ENCODE measurements at regions not wholly inside any gene's neighbourhood (a gene's known extent, or its start where the extent isn't known, plus 50 kb on each side); places are given as distances from the start of the nearest gene placed in this dataset.

GRCh38 chr15:48010316-48010715 is 110.5 kb upstream of the SLC24A5 start:
- Histone ChIP-seq H3K36me3 (no peaks in the 10 kb centered on the region), H3K4me1 (no peaks in the 10 kb centered on the region), H3K27ac (no peak overlapping the region), H3K27me3 (no peaks in the 10 kb centered on the region), H3K4me3 (no peak overlapping the region), H3K9me3 (no peaks in the 10 kb centered on the region)
- WGBS, 2 donors (ENCODE audit: low coverage in 1 of 2), result 50 to 69% methylated on average over 1 to 3 of the region's 4 CpGs
- TF ChIP-seq POLR2AphosphoS5 (IDR thresholded peaks at IDR 0.05) (no peak), CTCF (IDR thresholded peaks at IDR 0.05) (no peak)
- ATAC-seq, result no peak

DNA sequence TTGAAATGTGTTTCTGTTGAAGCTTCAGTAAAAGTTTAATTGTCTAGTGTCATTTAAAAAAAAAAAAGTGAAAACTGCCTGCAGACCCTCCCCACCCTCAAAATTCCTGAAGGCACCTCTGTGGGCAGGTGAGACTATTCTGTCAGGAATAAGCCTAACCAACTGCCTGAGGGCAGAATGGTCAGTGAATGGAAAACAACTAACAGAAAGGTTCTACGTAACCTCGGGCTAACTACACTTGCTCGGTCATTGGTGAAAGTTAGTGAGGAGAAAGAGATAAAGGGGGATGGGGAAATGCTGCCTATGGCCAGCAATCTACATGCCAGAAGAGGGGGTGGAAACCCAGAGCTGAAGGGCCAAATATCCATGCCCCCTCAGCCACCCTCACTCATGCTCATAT is 108.6 kb upstream of the SLC24A5 start:
- no peak for ATAC-seq
- H3K27ac ChIP-seq, result no peak overlapping the region
- no peaks in the 10 kb centered on the region for H3K4me1 ChIP-seq
- no peak overlapping the region for H3K4me3 ChIP-seq
- WGBS, 2 donors (ENCODE audit: low coverage in 1 of 2), result 92 to 93% methylated on average over 3 of the region's 3 CpGs
- H3K36me3 ChIP-seq, result no peaks in the 10 kb centered on the region
- TF ChIP-seq POLR2A (IDR thresholded peaks at IDR 0.05), result no peak
- TF ChIP-seq POLR2AphosphoS5 (IDR thresholded peaks at IDR 0.05), result no peak
- no peak for TF ChIP-seq CTCF (IDR thresholded peaks at IDR 0.05)
- no peak for TF ChIP-seq EP300 (IDR thresholded peaks at IDR 0.05)
- H3K27me3 ChIP-seq, result no peaks in the 10 kb centered on the region
- H3K9me3 ChIP-seq, result no peaks in the 10 kb centered on the region

DNA sequence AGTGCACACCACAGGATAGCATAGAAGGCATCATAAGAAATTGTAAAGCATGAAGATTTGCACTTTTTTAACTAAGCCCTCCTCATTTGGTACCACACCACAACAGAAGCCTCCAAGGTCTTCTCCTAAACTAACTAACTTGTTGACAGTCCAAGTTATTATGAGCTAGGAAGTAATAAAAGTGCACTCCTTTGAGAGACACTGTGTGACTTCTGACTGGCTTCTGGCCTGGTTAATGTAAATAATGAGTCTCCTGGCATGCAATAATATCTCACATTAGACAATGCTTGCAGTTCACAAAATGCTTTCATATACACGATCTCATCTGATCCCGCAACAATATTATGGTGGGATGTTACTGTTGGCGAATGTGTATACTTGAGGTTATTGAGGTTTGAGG is 103.9 kb upstream of the SLC24A5 start:
- WGBS, 2 donors (ENCODE audit: low coverage in 1 of 2), result 57 to 60% methylated on average over 2 to 3 of the region's 3 CpGs
- Histone ChIP-seq H3K27ac (no peak overlapping the region), H3K27me3 (no peaks in the 10 kb centered on the region), H3K36me3 (no peaks in the 10 kb centered on the region), H3K4me1 (no peaks in the 10 kb centered on the region), H3K4me3 (no peak overlapping the region), H3K9me3 (no peaks in the 10 kb centered on the region)
- TF ChIP-seq CTCF (IDR thresholded peaks at IDR 0.05) (no peak), EP300 (IDR thresholded peaks at IDR 0.05) (no peak), POLR2A (IDR thresholded peaks at IDR 0.05) (no peak), POLR2AphosphoS5 (IDR thresholded peaks at IDR 0.05) (no peak)
- no peak for ATAC-seq

DNA sequence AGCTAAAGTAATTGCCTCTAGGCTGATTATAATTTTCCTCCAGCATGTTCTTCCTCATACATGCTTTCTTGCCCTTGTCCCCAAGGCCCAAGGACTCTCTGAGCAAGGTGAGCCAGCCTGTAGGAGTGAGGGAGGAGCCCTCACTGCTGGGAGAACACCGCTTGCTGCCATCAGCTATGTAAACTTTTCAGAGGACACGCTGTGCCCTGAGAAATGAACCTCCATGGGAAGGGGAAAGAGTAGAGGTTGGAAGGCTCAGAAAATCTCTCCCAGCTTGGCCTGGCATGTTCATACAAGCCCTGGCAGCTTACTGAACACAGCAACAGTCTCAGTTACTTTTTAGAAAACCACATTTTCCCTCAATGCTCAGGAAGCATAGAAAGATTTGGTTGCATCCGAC is 103.0 kb upstream of the SLC24A5 start:
- no peak for TF ChIP-seq EP300 (IDR thresholded peaks at IDR 0.05)
- TF ChIP-seq CTCF (IDR thresholded peaks at IDR 0.05), result no peak
- no peak for TF ChIP-seq POLR2A (IDR thresholded peaks at IDR 0.05)
- TF ChIP-seq POLR2AphosphoS5 (IDR thresholded peaks at IDR 0.05), result no peak
- no peaks in the 10 kb centered on the region for H3K36me3 ChIP-seq
- no peak overlapping the region for H3K4me3 ChIP-seq
- WGBS, 2 donors (ENCODE audit: low coverage in 1 of 2), result 86 to 90% methylated on average over 1 of the region's 3 CpGs
- ATAC-seq, result no peak
- H3K27me3 ChIP-seq, result no peaks in the 10 kb centered on the region
- no peaks in the 10 kb centered on the region for H3K9me3 ChIP-seq
- H3K4me1 ChIP-seq, result no peaks in the 10 kb centered on the region
- no peak overlapping the region for H3K27ac ChIP-seq

DNA sequence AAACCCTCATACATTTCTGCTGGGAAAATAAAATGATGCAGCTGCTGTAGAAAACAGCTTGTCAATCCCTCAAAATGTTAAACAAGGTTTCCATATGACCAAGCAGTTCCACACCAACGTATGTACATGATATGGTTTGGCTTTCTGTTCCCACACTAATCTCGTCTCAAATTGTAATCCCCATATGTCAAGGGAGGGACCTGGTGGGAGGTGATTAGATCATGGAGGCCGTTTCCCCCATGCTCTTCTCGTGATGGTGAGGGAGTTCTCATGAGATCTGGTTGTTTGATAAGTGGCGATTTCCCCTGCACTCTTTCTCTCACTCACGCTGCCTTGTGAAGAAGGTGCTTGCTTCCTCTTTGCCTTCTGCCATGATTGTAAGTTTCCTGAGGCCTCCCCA is 100.6 kb upstream of the SLC24A5 start:
- Histone ChIP-seq H3K9me3 (no peaks in the 10 kb centered on the region), H3K4me1 (no peaks in the 10 kb centered on the region), H3K36me3 (no peaks in the 10 kb centered on the region), H3K4me3 (no peak overlapping the region), H3K27ac (no peak overlapping the region), H3K27me3 (no peaks in the 10 kb centered on the region)
- no peak for ATAC-seq
- no peak for TF ChIP-seq POLR2A (IDR thresholded peaks at IDR 0.05)
- TF ChIP-seq EP300 (IDR thresholded peaks at IDR 0.05), result no peak
- TF ChIP-seq CTCF (IDR thresholded peaks at IDR 0.05), result no peak
- no peak for TF ChIP-seq POLR2AphosphoS5 (IDR thresholded peaks at IDR 0.05)
- WGBS, 2 donors (ENCODE audit: low coverage in 1 of 2), result 61 to 71% methylated on average over 5 of the region's 6 CpGs
